GM12875 (cell line): ENCODE measurements at regions not wholly inside any gene's neighbourhood (a gene's known extent, or its start where the extent isn't known, plus 50 kb on each side); places are given as distances from the start of the nearest gene placed in this dataset.

Experiments used
- H3K4me3 ChIP-seq: one replicate; pipeline ENCODE4 v1.5.1; 2011; ENCODE audit warnings: low read depth, low read length, control low read depth
- CTCF ChIP-seq: IDR thresholded peaks from 2 replicates; pipeline ENCODE4 v1.5.1; 2011; ENCODE audit warnings: low read depth, mild to moderate bottlenecking, control low read depth, inconsistent platforms, low read length, moderate library complexity, borderline replicate concordance; ENCODE audit not compliant: insufficient read depth

DNA sequence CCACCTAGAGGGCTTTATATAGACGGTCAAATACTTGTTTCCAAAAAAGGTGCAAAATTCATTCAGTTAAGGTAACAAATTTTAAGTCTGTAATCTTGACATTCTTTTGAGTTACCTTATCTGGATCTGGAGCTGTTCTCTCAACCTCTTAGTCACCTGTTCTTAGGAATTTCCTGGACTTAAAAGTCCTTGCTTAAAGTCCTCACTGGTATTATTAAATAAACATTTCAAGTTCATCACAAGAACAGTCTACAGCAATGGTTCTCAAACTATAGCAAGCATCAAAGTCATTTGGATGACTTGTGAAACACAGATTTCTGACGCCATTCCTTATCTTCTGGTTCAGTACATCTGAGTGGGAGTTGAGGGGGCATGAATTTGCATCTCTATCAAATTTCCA, 122.9 kb upstream of the GOLIM4 start:
- no peak for TF ChIP-seq CTCF
- H3K4me3 ChIP-seq, result no peak overlapping the region

DNA sequence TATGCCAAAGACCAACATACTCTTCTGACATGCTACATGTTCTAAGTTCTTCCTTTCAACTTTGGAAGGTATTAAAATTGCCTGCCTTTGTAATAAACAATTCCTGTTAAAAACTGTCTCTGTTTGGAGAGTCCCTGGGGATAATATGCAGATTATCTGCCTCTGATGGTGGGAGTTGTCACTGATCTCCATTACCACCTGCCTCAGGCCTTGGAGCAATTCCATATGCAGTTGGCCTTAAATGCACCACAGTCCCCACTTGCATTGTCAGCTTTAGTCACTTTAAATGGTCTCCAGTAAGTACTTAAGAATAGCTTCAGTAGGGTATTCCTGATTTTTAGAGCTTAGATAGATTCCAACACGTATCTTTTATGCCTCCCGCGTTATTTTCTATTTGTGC, 121.1 kb upstream of the GOLIM4 start:
- TF ChIP-seq CTCF, result no peak

GRCh38 chr3:168213920-168214319, 118.2 kb upstream of the GOLIM4 start:
- no peak overlapping the region for H3K4me3 ChIP-seq
- TF ChIP-seq CTCF, result no peak

More for the DNA sequence above, 121.1 kb upstream of the GOLIM4 start:
- H3K4me3 ChIP-seq, result no peak overlapping the region

GRCh38 chr3:168212664-168213285, 117.1 kb upstream of the GOLIM4 start:
- TF ChIP-seq CTCF, result no peak
- H3K4me3 ChIP-seq, result no peak overlapping the region

GRCh38 chr3:168205451-168205850, 109.7 kb upstream of the GOLIM4 start:
- no peak for TF ChIP-seq CTCF

GRCh38 chr3:168197162-168197561, 101.4 kb upstream of the GOLIM4 start:
- H3K4me3 ChIP-seq, result no peak overlapping the region
- TF ChIP-seq CTCF, result no peak

More at GRCh38 chr3:168205451-168205850, 109.7 kb upstream of the GOLIM4 start:
- H3K4me3 ChIP-seq, result no peak overlapping the region

DNA sequence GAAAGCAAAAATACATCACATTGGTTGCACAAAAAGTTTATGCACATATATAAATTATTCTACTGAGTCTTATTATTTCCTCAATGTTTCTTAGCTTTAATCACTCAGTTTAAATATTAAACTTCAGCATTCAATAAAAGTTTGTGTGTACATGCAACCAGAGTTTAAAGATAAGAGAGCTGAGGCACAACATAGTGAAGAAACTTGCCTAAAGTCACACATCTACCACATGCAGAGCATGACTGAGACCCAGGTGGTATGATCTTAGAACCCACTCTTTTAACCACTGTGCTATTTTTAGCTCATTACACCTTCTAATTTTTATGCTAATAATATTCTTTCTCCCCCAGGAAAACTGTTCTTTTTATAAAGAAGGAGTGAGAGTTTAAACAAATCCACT, 96.1 kb upstream of the GOLIM4 start:
- no peak for TF ChIP-seq CTCF
- no peak overlapping the region for H3K4me3 ChIP-seq
